Osteoblast (primary cell): ENCODE measurements at regions not wholly inside any gene's neighbourhood (a gene's known extent, or its start where the extent isn't known, plus 50 kb on each side); places are given as distances from the start of the nearest gene placed in this dataset.

Experiments used
- DNase-seq: peaks from one replicate; pipeline ENCODE4 v3.0.0; 2011; ENCODE audit warnings: low spot score, mixed read lengths; ENCODE audit not compliant: insufficient read length; ENCODE audit errors: missing footprints
- H2AFZ ChIP-seq: 2 replicates; pipeline ENCODE4 v1.6.0; 2011; ENCODE audit warnings: mild to moderate bottlenecking, low read length
- H3K27ac ChIP-seq: 2 replicates; pipeline ENCODE4 v1.5.1; 2011; ENCODE audit warnings: mild to moderate bottlenecking, low read depth, low read length, moderate library complexity
- H3K27me3 ChIP-seq: 2 replicates; pipeline ENCODE4 v1.6.0; 2012; ENCODE audit warnings: mild to moderate bottlenecking, control low read depth, inconsistent platforms, low read length, moderate library complexity; ENCODE audit not compliant: insufficient read depth
- H3K36me3 ChIP-seq: 2 replicates; pipeline ENCODE4 v1.5.1; 2011; ENCODE audit warnings: mild to moderate bottlenecking, low read length, control low read depth, moderate library complexity; ENCODE audit not compliant: insufficient read depth
- H3K4me1 ChIP-seq: 2 replicates; pipeline ENCODE4 v1.5.1; 2011; ENCODE audit warnings: mild to moderate bottlenecking, low read length, control low read depth, moderate library complexity; ENCODE audit not compliant: insufficient read depth
- H3K4me2 ChIP-seq: 2 replicates; pipeline ENCODE4 v1.6.0; 2011; ENCODE audit warnings: mild to moderate bottlenecking, low read length; ENCODE audit not compliant: insufficient read depth
- H3K4me3 ChIP-seq: fragments of 200-600 bp; sonication (generic); 3 replicates; pipeline ENCODE4 v1.5.1; 2012; ENCODE audit warnings: mild to moderate bottlenecking, low read length, inconsistent platforms; ENCODE audit not compliant: insufficient read depth
- H3K79me2 ChIP-seq: 2 replicates; pipeline ENCODE4 v1.6.0; 2012; ENCODE audit warnings: mild to moderate bottlenecking, low read length, control low read depth, inconsistent platforms; ENCODE audit not compliant: insufficient read depth
- H3K9me3 ChIP-seq: 2 replicates; pipeline ENCODE4 v1.5.1; 2011; ENCODE audit warnings: low read depth, low read length, control low read depth
- H4K20me1 ChIP-seq: 2 replicates; pipeline ENCODE4 v1.6.0; 2012; ENCODE audit warnings: mild to moderate bottlenecking, low read length, control low read depth; ENCODE audit not compliant: insufficient read depth
- CTCF ChIP-seq: IDR thresholded peaks from 2 replicates; pipeline ENCODE4 v1.5.1; 2011; ENCODE audit warnings: mild to moderate bottlenecking, low read depth, low read length, moderate library complexity; ENCODE audit errors: extremely low read depth

GRCh38 chr9:99486684-99487083 lies 264.6 kb downstream of the SEC61B start:
- no peak for DNase-seq
- Histone ChIP-seq H3K9me3 (no peaks in the 10 kb centered on the region), H3K4me2 (no peak overlapping the region), H3K36me3 (no peaks in the 10 kb centered on the region), H3K4me1 (peaks cover 4% of the 10 kb centered on the region), H3K79me2 (no peaks in the 10 kb centered on the region), H3K27ac (no peak overlapping the region), H3K4me3 (no peak overlapping the region), H3K27me3 (no peaks in the 10 kb centered on the region), H4K20me1 (no peaks in the 10 kb centered on the region), H2AFZ (no peak overlapping the region)
- TF ChIP-seq CTCF = no peak

GRCh38 chr9:99488131-99489059 lies 266.3 kb downstream of the SEC61B start:
- H3K27ac ChIP-seq = no peak overlapping the region
- no peak overlapping the region for H3K4me2 ChIP-seq
- DNase-seq = no peak

GRCh38 chr9:99489060-99489413 lies 267.0 kb downstream of the SEC61B start:
- no peaks in the 10 kb centered on the region for H3K36me3 ChIP-seq
- TF ChIP-seq CTCF = no peak
- no peaks in the 10 kb centered on the region for H3K9me3 ChIP-seq
- H3K4me3 ChIP-seq = no peak overlapping the region
- H3K79me2 ChIP-seq = no peaks in the 10 kb centered on the region
- no peaks in the 10 kb centered on the region for H4K20me1 ChIP-seq
- H3K4me1 ChIP-seq = peaks cover 4% of the 10 kb centered on the region
- no peak overlapping the region for H3K27ac ChIP-seq
- H3K27me3 ChIP-seq = no peaks in the 10 kb centered on the region
- H2AFZ ChIP-seq = no peak overlapping the region
- H3K4me2 ChIP-seq = no peak overlapping the region
- DNase-seq = peak; percentile 58

More at GRCh38 chr9:99488131-99489059, 266.3 kb downstream of the SEC61B start:
- no peak overlapping the region for H3K4me3 ChIP-seq
- H2AFZ ChIP-seq = no peak overlapping the region
- no peaks in the 10 kb centered on the region for H3K27me3 ChIP-seq
- no peaks in the 10 kb centered on the region for H4K20me1 ChIP-seq
- no peaks in the 10 kb centered on the region for H3K36me3 ChIP-seq
- TF ChIP-seq CTCF = no peak
- peaks cover 4% of the 10 kb centered on the region for H3K4me1 ChIP-seq
- no peaks in the 10 kb centered on the region for H3K79me2 ChIP-seq
- H3K9me3 ChIP-seq = no peaks in the 10 kb centered on the region

- DNase-seq = peak; percentile 51
- no peak for TF ChIP-seq CTCF
- H3K36me3 ChIP-seq = no peaks in the 10 kb centered on the region
Measured at GRCh38 chr9:99490729-99491128, 268.6 kb downstream of the SEC61B start.

More at GRCh38 chr9:99490729-99491128, 268.6 kb downstream of the SEC61B start:
- Histone ChIP-seq H3K27me3 (no peaks in the 10 kb centered on the region), H3K4me3 (no peak overlapping the region), H3K9me3 (no peaks in the 10 kb centered on the region), H4K20me1 (no peaks in the 10 kb centered on the region), H3K27ac (no peak overlapping the region), H3K4me1 (peaks cover 4% of the 10 kb centered on the region), H3K4me2 (no peak overlapping the region), H3K79me2 (no peaks in the 10 kb centered on the region), H2AFZ (no peak overlapping the region)
